HL-60 (cell line): ENCODE measurements at regions not wholly inside any gene's neighbourhood (a gene's known extent, or its start where the extent isn't known, plus 50 kb on each side); places are given as distances from the start of the nearest gene placed in this dataset.

ENCODE experiments used
- DNase-seq, 2 experiments: peaks; one replicate each; pipeline ENCODE4 v3.0.0-alpha.2; 2010 to 2020; ENCODE audit warnings: low read depth in 1 of 2, low spot score in 1 of 2
- H3K27ac ChIP-seq: fragments of 250-450 bp; sonication (Bioruptor Pico); replicated peaks from 2 replicates; pipeline ENCODE4 v1.5.1; 2020; ENCODE audit warnings: mild to moderate bottlenecking, moderate library complexity
- H3K27me3 ChIP-seq: fragments of 250-450 bp; sonication (Bioruptor Pico); 2 replicates; pipeline ENCODE4 v1.5.1; 2021; ENCODE audit warnings: mild to moderate bottlenecking, moderate library complexity; ENCODE audit not compliant: insufficient read depth, poor library complexity, severe bottlenecking
- H3K4me3 ChIP-seq: replicated peaks from 2 replicates; pipeline ENCODE4 v1.5.1; 2011; ENCODE audit warnings: mild to moderate bottlenecking, control low read depth, low read length; ENCODE audit not compliant: insufficient read depth
- CTCF ChIP-seq: IDR thresholded peaks from one replicate; pipeline ENCODE4 v1.5.1; 2011; ENCODE audit warnings: low read length, control low read depth, inconsistent platforms; ENCODE audit not compliant: insufficient read depth
- GABPA ChIP-seq: IDR thresholded peaks from 2 replicates; pipeline ENCODE4 v1.6.1; 2012; ENCODE audit warnings: low read depth
- POLR2AphosphoS5 ChIP-seq: IDR thresholded peaks from 2 replicates; pipeline ENCODE4 v1.6.1; 2012; ENCODE audit warnings: low read depth
- REST ChIP-seq: IDR thresholded peaks from 2 replicates; pipeline ENCODE4 v1.6.1; 2012; ENCODE audit warnings: low read depth; ENCODE audit not compliant: insufficient replicate concordance
- SPI1 ChIP-seq: IDR thresholded peaks from 2 replicates; pipeline ENCODE4 v1.6.1; 2012; ENCODE audit warnings: low read depth, mild to moderate bottlenecking, borderline replicate concordance

- Histone ChIP-seq H3K27me3 (no peaks in the 10 kb centered on the region), H3K4me3 (no peak overlapping the region), H3K27ac (no peak overlapping the region)
- DNase-seq: no peak
- TF ChIP-seq REST: no peak
- TF ChIP-seq CTCF: no peak
- no peak for TF ChIP-seq GABPA
- TF ChIP-seq POLR2AphosphoS5: no peak
- TF ChIP-seq SPI1: no peak
Observed at GRCh38 chr3:177563243-177563780, 366.0 kb upstream of the TBL1XR1 start.

DNA sequence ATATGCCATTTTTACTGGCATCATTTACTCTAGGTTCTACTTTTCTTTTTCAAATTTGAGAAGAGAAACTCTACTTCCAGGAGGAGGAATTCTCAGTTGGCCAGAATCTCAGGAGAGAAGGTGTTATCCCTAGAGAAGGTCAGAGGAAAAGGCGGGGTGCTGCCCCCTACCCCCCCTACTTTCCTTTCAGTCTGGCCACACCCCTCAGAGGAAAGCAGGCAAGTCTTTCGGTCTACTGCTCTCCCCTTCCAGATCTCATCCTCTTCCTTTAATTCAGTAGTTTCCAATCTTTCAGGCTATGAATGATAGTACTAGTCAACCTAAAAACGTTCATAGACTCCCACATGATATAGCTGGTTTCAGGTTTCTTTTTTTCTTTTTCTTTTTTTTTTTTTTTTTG lies 366.5 kb upstream of the TBL1XR1 start:
- DNase-seq: no peak
- no peaks in the 10 kb centered on the region for H3K27me3 ChIP-seq
- no peak overlapping the region for H3K27ac ChIP-seq
- TF ChIP-seq CTCF (no peak), POLR2AphosphoS5 (no peak), REST (no peak), SPI1 (no peak), GABPA (no peak)
- no peak overlapping the region for H3K4me3 ChIP-seq

DNA sequence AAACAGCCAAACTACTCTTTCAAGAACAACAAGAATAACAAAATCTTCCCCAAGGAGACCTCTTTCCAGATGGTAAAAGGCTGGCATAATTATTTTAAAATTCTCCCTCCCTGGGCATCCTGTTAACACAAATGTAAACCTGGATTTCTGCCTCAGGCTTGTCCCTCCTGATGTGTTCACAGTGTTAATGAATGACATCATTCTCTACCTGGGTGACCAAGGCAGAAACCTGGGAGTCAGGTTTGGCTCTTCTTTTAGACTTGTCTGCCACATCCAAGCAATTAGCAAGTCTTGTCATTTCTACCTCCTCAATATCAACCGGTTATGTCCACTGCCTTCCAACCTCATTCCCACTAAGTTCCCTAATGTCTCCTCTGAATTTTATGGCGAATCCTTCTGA lies 368.7 kb upstream of the TBL1XR1 start:
- no peak for DNase-seq
- Histone ChIP-seq H3K4me3 (no peak overlapping the region), H3K27me3 (no peaks in the 10 kb centered on the region), H3K27ac (no peak overlapping the region)
- TF ChIP-seq GABPA: no peak
- TF ChIP-seq SPI1: no peak

DNA sequence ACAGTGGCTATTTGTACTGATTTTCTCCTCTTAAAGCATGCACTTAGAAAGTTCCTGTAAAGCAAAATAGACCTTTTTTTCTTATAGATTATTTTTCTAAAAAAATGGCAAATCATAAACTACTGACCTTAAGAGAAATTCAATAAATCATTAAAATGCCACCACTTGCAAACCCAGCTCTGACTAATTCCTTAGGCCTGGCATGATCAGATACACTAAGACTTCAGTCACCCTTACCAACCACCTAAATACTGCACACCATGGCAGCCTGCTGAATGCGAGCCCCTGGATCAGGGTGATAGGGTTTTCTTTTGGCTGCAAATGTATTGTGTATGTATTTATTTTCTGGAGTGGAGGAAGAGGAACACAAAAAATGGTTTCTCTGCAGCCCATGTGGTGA lies 370.6 kb upstream of the TBL1XR1 start:
- Histone ChIP-seq H3K4me3 (no peak overlapping the region), H3K27me3 (no peaks in the 10 kb centered on the region), H3K27ac (no peak overlapping the region)
- DNase-seq: no peak
- no peak for TF ChIP-seq SPI1

- no peak for DNase-seq
- no peak for TF ChIP-seq GABPA
- Histone ChIP-seq H3K4me3 (no peak overlapping the region), H3K27ac (no peak overlapping the region), H3K27me3 (no peaks in the 10 kb centered on the region)
Observed at GRCh38 chr3:177569193-177569592, 371.9 kb upstream of the TBL1XR1 start.
